OCI-M1 (cell line): ENCODE measurements at regions not wholly inside any gene's neighbourhood (a gene's known extent, or its start where the extent isn't known, plus 50 kb on each side); places are given as distances from the start of the nearest gene placed in this dataset.

Source experiments
- DNase-seq: peaks from one replicate; lab custom pipeline; 2025; lab: John Stamatoyannopoulos, UW

- DNase-seq, result no peak
Observed at GRCh38 chr2:118232796-118233195, 144.5 kb downstream of the INSIG2 start.

- DNase-seq, result no peak
Observed at GRCh38 chr2:118232391-118232790, 144.1 kb downstream of the INSIG2 start.

- no peak for DNase-seq
Observed at GRCh38 chr2:118231759-118232158, 143.5 kb downstream of the INSIG2 start.

GRCh38 chr2:118227698-118228508, 139.6 kb downstream of the INSIG2 start:
- no peak for DNase-seq

- no peak for DNase-seq
Observed at GRCh38 chr2:118225666-118226065, 137.4 kb downstream of the INSIG2 start.

GRCh38 chr2:118224895-118225311, 136.6 kb downstream of the INSIG2 start:
- DNase-seq, result no peak

- DNase-seq, result no peak
Observed at GRCh38 chr2:118223992-118224894, 136.0 kb downstream of the INSIG2 start.

- DNase-seq, result no peak
Observed at GRCh38 chr2:118223511-118223991, 135.3 kb downstream of the INSIG2 start.

GRCh38 chr2:118222672-118223421, 134.6 kb downstream of the INSIG2 start:
- DNase-seq, result no peak

- no peak for DNase-seq
Observed at GRCh38 chr2:118222273-118222594, 134.0 kb downstream of the INSIG2 start.

GRCh38 chr2:118221536-118222272, 133.4 kb downstream of the INSIG2 start:
- DNase-seq, result peak; percentile 80

GRCh38 chr2:118219611-118220010, 131.3 kb downstream of the INSIG2 start:
- DNase-seq, result no peak

GRCh38 chr2:118216224-118216623, 128.0 kb downstream of the INSIG2 start:
- no peak for DNase-seq

- DNase-seq, result no peak
Observed at GRCh38 chr2:118209727-118210126, 121.5 kb downstream of the INSIG2 start.

GRCh38 chr2:118207889-118208288, 119.6 kb downstream of the INSIG2 start:
- DNase-seq, result no peak

- DNase-seq, result peak; percentile 48
Observed at GRCh38 chr2:118202707-118203303, 114.5 kb downstream of the INSIG2 start.

GRCh38 chr2:118198268-118198667, 110.0 kb downstream of the INSIG2 start:
- no peak for DNase-seq

- DNase-seq, result peak; percentile 8
Observed at GRCh38 chr2:118197011-118197675, 108.9 kb downstream of the INSIG2 start.

- DNase-seq, result no peak
Observed at GRCh38 chr2:118190474-118190873, 102.2 kb downstream of the INSIG2 start.

- DNase-seq, result no peak
Observed at GRCh38 chr2:118186858-118187254, 98.6 kb downstream of the INSIG2 start.
